Germinal center (tissue), 1 donor: ENCODE measurements at regions not wholly inside any gene's neighbourhood (a gene's known extent, or its start where the extent isn't known, plus 50 kb on each side); places are given as distances from the start of the nearest gene placed in this dataset.

ENCODE experiments used
- DNase-seq: peaks from one replicate; pipeline ENCODE4 v3.0.0; 2012; ENCODE audit warnings: mixed read lengths, low spot score

- no peak for DNase-seq
Measured at GRCh38 chr6:166693880-166694279, 66.8 kb upstream of the RPS6KA2 start.

GRCh38 chr6:166692723-166693302 is 65.8 kb upstream of the RPS6KA2 start:
- DNase-seq: no peak

GRCh38 chr6:166691746-166692145 is 64.7 kb upstream of the RPS6KA2 start:
- DNase-seq: no peak

GRCh38 chr6:166691199-166691598 is 64.1 kb upstream of the RPS6KA2 start:
- no peak for DNase-seq

- DNase-seq: no peak
Measured at GRCh38 chr6:166689687-166690086, 62.6 kb upstream of the RPS6KA2 start.

GRCh38 chr6:166688901-166689300 is 61.9 kb upstream of the RPS6KA2 start:
- DNase-seq: no peak

GRCh38 chr6:166687879-166688205 is 60.8 kb upstream of the RPS6KA2 start:
- DNase-seq: no peak

- DNase-seq: no peak
Measured at GRCh38 chr6:166687070-166687878, 60.2 kb upstream of the RPS6KA2 start.

GRCh38 chr6:166686317-166686716 is 59.3 kb upstream of the RPS6KA2 start:
- no peak for DNase-seq

GRCh38 chr6:166684866-166685265 is 57.8 kb upstream of the RPS6KA2 start:
- DNase-seq: no peak

- DNase-seq: no peak
Measured at GRCh38 chr6:166684170-166684569, 57.1 kb upstream of the RPS6KA2 start.

- DNase-seq: no peak
Measured at GRCh38 chr6:166683477-166683876, 56.4 kb upstream of the RPS6KA2 start.

- DNase-seq: no peak
Measured at GRCh38 chr6:166679566-166679965, 52.5 kb upstream of the RPS6KA2 start.

GRCh38 chr6:166678426-166678825 is 51.4 kb upstream of the RPS6KA2 start:
- DNase-seq: no peak

GRCh38 chr6:166677941-166678340 is 50.9 kb upstream of the RPS6KA2 start:
- no peak for DNase-seq
